Fibroblast of pulmonary artery (primary cell): ENCODE measurements at regions not wholly inside any gene's neighbourhood (a gene's known extent, or its start where the extent isn't known, plus 50 kb on each side); places are given as distances from the start of the nearest gene placed in this dataset.

ENCODE experiments used
- DNase-seq: peaks from one replicate; pipeline ENCODE4 v3.0.0-alpha.2; 2010; ENCODE audit warnings: low read depth
- H3K4me3 ChIP-seq: replicated peaks from 2 replicates; pipeline ENCODE4 v1.5.1; 2011; ENCODE audit warnings: low read depth, mild to moderate bottlenecking, control low read depth, low read length, moderate library complexity
- TF ChIP-seq, protein P1 (sequence below): IDR thresholded peaks from 2 replicates; pipeline ENCODE4 v1.5.1; 2011; ENCODE audit warnings: mild to moderate bottlenecking, control low read depth, low read length, inconsistent platforms; ENCODE audit errors: missing control alignments

DNA sequence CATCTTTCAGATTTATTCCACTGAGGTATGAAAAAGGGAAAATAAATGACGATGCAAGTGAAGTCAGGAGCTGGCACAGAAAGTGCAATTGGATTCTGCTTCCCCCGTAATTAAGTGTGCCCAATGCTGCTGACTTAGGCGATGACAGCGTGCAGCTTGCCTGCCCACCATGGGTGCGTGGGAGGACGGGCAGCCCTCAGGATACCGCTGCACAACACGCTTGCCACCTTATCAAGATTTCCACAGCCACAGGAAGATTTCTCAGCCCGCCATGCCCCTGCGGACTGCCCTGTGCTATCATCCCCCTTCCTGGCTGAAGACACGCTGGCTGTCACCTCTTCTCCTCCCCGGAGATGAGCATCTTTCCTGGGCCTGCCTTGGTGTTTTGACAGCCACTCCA is 103.3 kb upstream of the BACH2 start:
- TF ChIP-seq, protein P1, sequence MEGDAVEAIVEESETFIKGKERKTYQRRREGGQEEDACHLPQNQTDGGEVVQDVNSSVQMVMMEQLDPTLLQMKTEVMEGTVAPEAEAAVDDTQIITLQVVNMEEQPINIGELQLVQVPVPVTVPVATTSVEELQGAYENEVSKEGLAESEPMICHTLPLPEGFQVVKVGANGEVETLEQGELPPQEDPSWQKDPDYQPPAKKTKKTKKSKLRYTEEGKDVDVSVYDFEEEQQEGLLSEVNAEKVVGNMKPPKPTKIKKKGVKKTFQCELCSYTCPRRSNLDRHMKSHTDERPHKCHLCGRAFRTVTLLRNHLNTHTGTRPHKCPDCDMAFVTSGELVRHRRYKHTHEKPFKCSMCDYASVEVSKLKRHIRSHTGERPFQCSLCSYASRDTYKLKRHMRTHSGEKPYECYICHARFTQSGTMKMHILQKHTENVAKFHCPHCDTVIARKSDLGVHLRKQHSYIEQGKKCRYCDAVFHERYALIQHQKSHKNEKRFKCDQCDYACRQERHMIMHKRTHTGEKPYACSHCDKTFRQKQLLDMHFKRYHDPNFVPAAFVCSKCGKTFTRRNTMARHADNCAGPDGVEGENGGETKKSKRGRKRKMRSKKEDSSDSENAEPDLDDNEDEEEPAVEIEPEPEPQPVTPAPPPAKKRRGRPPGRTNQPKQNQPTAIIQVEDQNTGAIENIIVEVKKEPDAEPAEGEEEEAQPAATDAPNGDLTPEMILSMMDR = no peak
- no peak overlapping the region for H3K4me3 ChIP-seq
- no peak for DNase-seq

DNA sequence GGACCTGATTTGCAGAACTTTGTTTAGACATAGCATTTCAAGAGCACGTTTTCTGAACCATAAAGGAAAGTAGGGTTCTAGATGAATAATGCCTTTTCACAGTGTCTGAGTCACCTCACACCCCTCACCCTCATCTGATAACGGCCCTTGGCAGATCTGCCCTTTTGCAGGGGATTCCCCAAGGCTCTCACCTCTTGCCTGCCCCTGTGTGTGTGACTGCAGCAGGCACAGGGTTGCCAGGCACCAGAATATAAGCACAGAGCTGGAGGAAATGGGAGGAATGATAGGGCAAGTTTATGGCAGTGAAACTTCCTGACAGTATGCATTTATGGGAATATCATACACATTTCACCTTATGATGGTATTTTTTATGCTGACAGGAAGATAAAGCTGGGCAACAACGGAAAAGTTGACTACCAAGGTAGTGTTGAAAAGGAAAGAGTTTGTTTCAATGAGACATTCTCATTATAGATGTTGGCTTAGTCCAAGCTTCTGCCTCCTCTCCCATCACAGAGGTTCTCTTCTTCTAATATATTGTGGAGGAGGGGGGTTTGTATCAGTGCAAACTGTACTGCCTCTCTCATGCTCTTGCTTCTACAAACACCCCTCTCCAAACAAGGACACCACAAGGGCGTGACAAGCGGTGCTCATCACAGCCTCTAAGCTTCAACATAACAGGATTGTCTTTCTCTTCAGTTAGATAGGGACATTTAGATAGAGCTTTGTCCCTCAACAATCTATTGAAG is 101.5 kb upstream of the BACH2 start:
- DNase-seq = peak; percentile 7
- TF ChIP-seq, protein P1 = no peak
- no peak overlapping the region for H3K4me3 ChIP-seq

DNA sequence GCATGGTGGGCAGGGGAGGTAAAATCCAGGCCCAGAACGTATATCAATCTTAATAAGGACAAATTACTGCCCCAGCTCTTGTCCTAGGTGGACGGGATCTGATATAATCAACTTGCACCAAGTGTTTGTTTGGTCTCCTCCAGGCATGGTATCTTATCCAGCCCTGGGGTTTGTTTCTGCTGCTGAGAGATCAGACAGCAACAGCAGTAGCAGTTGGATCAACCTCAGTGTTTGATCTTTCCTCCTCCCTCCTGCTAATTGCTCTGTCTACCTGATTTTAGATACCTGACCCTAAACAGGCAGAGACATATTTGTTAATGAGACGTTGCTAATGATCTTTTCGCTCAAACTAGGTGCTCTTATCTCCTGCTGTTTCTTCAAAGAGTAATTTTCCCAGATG is 100.4 kb upstream of the BACH2 start:
- H3K4me3 ChIP-seq = no peak overlapping the region
- TF ChIP-seq, protein P1 = no peak
- DNase-seq = no peak

DNA sequence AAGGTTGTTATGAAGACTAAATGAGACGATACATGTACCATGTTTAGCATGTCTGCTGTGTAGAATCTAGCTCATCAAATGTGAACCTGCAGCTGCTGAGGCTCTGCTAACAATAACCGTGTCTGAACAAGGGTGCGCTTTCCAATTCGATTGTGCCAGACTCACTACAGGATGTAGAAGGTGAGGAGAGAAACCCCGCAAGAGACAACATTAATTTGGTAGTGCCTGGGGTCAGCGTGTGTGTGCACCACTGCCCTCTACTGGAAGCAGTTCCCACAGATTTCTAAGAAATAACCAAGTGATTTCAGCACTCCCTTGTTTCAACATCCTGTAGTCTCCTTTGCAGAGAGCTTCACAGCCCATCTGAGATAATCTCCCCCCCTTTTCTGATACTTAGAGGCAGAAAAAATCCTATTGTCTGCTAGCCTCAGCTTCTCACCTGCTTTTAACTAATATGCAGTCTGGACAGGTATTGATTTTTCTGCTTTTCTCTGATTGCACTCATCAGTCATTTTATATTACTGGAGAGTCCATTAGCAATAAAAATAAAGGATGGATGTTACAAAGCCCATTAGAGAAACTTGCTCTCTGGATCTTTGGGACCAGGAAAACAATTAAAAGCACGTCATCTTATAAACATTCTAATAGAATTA is 96.7 kb upstream of the BACH2 start:
- H3K4me3 ChIP-seq = no peak overlapping the region
- DNase-seq = peak; percentile 72
- TF ChIP-seq, protein P1 = peak; percentile 88

DNA sequence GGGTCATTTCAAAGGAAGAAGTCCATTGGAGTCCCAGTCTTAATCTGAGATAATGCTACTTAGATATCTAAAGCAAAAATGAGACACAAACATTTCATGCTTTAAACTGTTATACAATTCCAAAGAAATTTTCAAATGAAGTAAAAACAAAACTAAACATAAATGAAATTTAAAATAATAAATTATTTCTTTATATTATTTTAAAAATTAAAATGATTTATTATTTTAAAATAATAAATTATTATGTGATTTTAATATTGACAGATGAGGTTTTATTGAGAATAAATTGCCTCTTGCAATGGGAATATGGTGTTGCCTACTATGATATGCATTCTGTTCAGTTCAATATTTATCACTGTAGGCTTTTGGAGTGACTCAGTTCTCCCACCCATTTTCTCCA is 93.7 kb upstream of the BACH2 start:
- TF ChIP-seq, protein P1 = no peak
- no peak overlapping the region for H3K4me3 ChIP-seq
- DNase-seq = no peak

DNA sequence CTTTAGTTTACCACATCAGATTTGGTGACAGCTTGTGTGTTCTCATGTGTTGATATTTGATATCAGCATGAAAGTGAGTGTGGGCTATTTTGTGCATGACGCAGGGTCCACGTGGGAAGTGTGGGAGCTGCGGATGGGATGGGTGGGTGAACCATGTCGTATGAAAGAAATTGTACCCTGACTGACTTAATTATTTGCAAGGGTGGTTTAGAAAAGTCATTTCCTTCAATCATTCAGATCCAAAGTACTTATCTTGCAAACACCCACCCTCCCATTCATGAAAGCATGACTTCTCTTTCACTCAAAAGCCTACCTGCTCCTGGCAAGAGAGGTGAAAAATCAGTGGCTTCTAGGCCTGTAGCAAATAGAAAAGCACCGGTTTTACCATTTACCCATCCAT is 91.8 kb upstream of the BACH2 start:
- DNase-seq = no peak
- no peak overlapping the region for H3K4me3 ChIP-seq
- TF ChIP-seq, protein P1 = no peak
